ENCODE measurements at regions not wholly inside any gene's neighbourhood (a gene's known extent, or its start where the extent isn't known, plus 50 kb on each side); places are given as distances from the start of the nearest gene placed in this dataset.
A peak's percentile ranks its signal among the peaks of the same experiment; 100 is the strongest.

DNA sequence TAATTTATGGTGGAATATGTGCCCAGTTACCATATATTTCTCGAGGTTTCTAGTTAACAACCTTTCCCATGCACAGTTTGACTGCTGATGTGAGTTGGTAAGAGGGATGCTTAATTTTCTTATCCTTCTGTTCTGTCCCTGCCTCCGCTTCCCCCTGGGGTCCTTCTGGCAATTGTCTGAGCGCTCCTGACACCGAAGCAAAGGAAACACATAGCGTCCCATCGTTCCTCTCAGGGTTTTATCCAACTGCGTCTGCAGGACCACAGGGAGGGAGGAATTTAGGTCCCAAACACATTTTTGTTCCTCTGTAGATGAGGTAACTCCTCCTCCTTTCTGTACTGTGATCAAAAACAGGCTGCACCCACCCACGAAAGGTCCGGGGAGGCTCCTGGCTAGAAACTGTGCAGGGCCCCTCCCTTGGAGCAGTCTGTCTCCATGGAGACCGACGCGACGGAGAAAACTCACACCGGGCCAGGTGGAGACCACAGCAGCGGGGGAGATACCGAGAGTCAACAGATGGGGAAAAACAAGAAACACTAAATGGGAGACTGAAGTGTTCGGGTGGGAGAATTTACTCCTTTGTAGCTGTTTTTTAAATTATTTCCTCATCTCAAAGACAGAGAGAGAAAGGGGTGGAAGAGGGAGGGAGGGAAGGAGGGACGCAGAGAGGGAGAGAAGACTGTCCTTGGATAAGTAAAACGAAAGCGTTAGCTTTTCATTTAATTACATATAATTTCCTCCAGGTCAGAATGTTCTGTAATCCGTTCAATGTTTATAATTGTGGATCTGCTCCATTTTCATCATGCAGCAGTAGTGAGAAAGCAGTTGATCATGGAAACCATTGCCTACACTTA is 191.8 kb upstream of the NBEA start:
- POLR2A ChIA-PET (ENCODE audit: unreplicated experiment): no interaction called here
- no peak overlapping the region for H3K9ac ChIP-seq (ENCODE audit: low read depth, low read length)
- H3K4me1 ChIP-seq (ENCODE audit: control insufficient read depth, insufficient read depth, low read length): no peaks in the 10 kb centered on the region
- H4K5ac ChIP-seq (ENCODE audit: low read depth, low read length): no peak overlapping the region
- no peak overlapping the region for H2AK9ac ChIP-seq (replicated peaks; ENCODE audit: low read depth, low read length, poor library complexity)
- no peak overlapping the region for H3K23ac ChIP-seq (ENCODE audit: low read depth, low read length)
- H2BK120ac ChIP-seq (ENCODE audit: low read depth, low read length): no peak overlapping the region
- H3K9me1 ChIP-seq (ENCODE audit: insufficient read depth, low read length): no peaks in the 10 kb centered on the region
- H2AFZ ChIP-seq (replicated peaks; ENCODE audit: low read length, poor library complexity): no peak overlapping the region
- no peak overlapping the region for H4K8ac ChIP-seq (ENCODE audit: low read depth in 2 of 2, low read length in 2 of 2)
- no peaks in the 10 kb centered on the region for H3K9me3 ChIP-seq (ENCODE audit: control insufficient read depth, insufficient read depth, low read length)
- H4K20me1 ChIP-seq (ENCODE audit: insufficient read depth, low read length): no peaks in the 10 kb centered on the region
- DNase-seq (no peak), ATAC-seq (ENCODE audit: low read depth) (no peak)
- H2AK5ac ChIP-seq (ENCODE audit: low read depth, low read length): no peak overlapping the region
- no peak overlapping the region for H3K4me3 ChIP-seq (ENCODE audit: insufficient read depth, low read depth, low read length)
- no peaks in the 10 kb centered on the region for H3K79me1 ChIP-seq (ENCODE audit: low read depth in 1 of 2, low read length in 2 of 2)
- H3K27ac ChIP-seq (ENCODE audit: insufficient read depth, low read length): no peak overlapping the region
- H2BK20ac ChIP-seq (ENCODE audit: low read depth, low read length): no peak overlapping the region
- no peaks in the 10 kb centered on the region for H3K27me3 ChIP-seq (ENCODE audit: control insufficient read depth, insufficient read depth, low read length)
- no peak overlapping the region for H2BK5ac ChIP-seq (ENCODE audit: low read depth, low read length, poor library complexity, severe bottlenecking)
- intact Hi-C loops (cut with micrococcal nuclease) (no loop called here), in situ Hi-C loops (cut with MboI; ENCODE audit: low sequenced_read_pairs) (no loop called here), dilution Hi-C loops (cut with HindIII; ENCODE audit: low sequenced_read_pairs, unreplicated experiment) (no loop called here)
- H3K4ac ChIP-seq (ENCODE audit: low read depth, low read length): no peak overlapping the region
- no peak overlapping the region for H4K91ac ChIP-seq (ENCODE audit: insufficient read depth, low read depth, low read length)
- no peak overlapping the region for H3K18ac ChIP-seq (ENCODE audit: low read depth, low read length)
- H3K14ac ChIP-seq (replicated peaks; ENCODE audit: low read depth, low read length): no peak overlapping the region
- WGBS, 2 experiments (ENCODE audit: extremely low coverage in 2 of 2, insufficient read length in 1 of 2): no CpG with 5 or more reads among the region's 21 CpGs
- TF ChIP-seq, protein P1, sequence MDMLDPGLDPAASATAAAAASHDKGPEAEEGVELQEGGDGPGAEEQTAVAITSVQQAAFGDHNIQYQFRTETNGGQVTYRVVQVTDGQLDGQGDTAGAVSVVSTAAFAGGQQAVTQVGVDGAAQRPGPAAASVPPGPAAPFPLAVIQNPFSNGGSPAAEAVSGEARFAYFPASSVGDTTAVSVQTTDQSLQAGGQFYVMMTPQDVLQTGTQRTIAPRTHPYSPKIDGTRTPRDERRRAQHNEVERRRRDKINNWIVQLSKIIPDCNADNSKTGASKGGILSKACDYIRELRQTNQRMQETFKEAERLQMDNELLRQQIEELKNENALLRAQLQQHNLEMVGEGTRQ (IDR thresholded peaks at IDR 0.05; ENCODE audit: low read depth, low read length): no peak
- TF ChIP-seq, protein P2, sequence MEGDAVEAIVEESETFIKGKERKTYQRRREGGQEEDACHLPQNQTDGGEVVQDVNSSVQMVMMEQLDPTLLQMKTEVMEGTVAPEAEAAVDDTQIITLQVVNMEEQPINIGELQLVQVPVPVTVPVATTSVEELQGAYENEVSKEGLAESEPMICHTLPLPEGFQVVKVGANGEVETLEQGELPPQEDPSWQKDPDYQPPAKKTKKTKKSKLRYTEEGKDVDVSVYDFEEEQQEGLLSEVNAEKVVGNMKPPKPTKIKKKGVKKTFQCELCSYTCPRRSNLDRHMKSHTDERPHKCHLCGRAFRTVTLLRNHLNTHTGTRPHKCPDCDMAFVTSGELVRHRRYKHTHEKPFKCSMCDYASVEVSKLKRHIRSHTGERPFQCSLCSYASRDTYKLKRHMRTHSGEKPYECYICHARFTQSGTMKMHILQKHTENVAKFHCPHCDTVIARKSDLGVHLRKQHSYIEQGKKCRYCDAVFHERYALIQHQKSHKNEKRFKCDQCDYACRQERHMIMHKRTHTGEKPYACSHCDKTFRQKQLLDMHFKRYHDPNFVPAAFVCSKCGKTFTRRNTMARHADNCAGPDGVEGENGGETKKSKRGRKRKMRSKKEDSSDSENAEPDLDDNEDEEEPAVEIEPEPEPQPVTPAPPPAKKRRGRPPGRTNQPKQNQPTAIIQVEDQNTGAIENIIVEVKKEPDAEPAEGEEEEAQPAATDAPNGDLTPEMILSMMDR (conservative IDR thresholded peaks at IDR 0.05; ENCODE audit: low read depth, low read length): no peak
- H3K56ac ChIP-seq (ENCODE audit: extremely low read depth, insufficient read depth, low read length): no peak overlapping the region
- peak overlapping the region; percentile 9; the same call in 1 of the 2 replicates for H3K4me2 ChIP-seq (ENCODE audit: low read depth, low read length)
- H3K36me3 ChIP-seq (ENCODE audit: control insufficient read depth, insufficient read depth, low read length): no peaks in the 10 kb centered on the region
- BruUV-seq (replicated peaks): no TSS peak
- CTCF ChIA-PET: interaction anchor here (0.6 kb wide), 1 partner anchor 14 kb away, joined by 3 read pairs; no protein-coding TSS in a partner anchor
- no peak overlapping the region for H2BK15ac ChIP-seq (ENCODE audit: low read depth, low read length)

Data from IMR-90 (cell line).